Activated naive CD8-positive, alpha-beta T cell (primary cell): ENCODE measurements at regions not wholly inside any gene's neighbourhood (a gene's known extent, or its start where the extent isn't known, plus 50 kb on each side); places are given as distances from the start of the nearest gene placed in this dataset.

Experiments used
- H3K27ac Mint-ChIP-seq: one replicate; pipeline ENCODE4 v1.8.0; 2021; ENCODE audit warnings: mixed read lengths
- H3K27me3 Mint-ChIP-seq: one replicate; pipeline ENCODE4 v1.8.0; 2021; ENCODE audit warnings: mixed read lengths
- H3K36me3 Mint-ChIP-seq: one replicate; pipeline ENCODE4 v1.8.0; 2021; ENCODE audit warnings: mixed read lengths
- H3K4me1 Mint-ChIP-seq: one replicate; pipeline ENCODE4 v1.8.0; 2021; ENCODE audit warnings: low read depth, mixed read lengths
- H3K4me3 Mint-ChIP-seq: one replicate; pipeline ENCODE4 v1.8.0; 2021; ENCODE audit warnings: mild to moderate bottlenecking, mixed read lengths
- H3K9me3 Mint-ChIP-seq: one replicate; pipeline ENCODE4 v1.8.0; 2021; ENCODE audit warnings: low read depth, mixed read lengths

DNA sequence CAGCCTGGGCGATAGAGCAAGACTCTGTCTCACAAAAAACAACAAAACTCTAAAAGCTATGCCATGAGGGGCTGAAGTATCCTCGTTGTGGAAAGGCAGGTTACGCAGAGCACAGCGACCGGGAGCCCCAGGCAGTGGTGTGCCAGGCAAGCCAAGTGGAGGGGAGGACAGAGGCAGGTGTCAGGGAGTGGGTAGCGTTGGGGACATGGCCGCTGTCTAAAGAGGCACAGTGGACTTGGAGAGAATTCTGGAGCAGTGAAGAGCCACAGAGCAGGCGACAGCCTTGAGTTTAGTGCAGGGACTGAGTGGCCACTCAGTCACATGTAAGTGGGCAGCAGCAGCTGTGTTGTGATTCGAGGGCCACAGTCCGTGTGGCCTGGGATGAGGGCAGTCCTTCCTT, 541.7 kb downstream of the FGF9 start:
- Mint-ChIP-seq H3K4me1 (peaks cover 21% of the 10 kb centered on the region), H3K4me3 (no peak overlapping the region), H3K27ac (no peak overlapping the region), H3K9me3 (no peaks in the 10 kb centered on the region), H3K36me3 (no peaks in the 10 kb centered on the region), H3K27me3 (no peaks in the 10 kb centered on the region)

DNA sequence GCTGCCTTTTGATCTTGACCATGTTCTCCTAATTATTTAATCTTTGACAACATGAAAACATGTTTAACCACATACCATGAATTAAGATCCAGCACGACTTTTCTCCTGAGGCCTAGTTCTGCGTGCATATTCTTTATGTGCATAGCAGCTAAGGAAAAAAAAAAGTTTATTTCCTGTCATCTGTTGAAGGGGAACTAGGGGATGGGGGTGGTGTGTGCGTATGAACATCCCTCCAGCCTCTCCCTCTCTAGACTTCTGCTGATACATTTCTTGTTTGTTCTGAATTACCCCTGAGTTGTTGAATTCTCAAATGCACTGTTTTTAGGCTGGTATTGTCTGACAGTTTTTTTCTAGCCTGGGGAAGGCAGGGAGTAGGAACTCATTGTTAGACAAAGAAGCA, 543.3 kb downstream of the FGF9 start:
- peak overlapping the region; percentile 38 for H3K27ac Mint-ChIP-seq
- H3K4me3 Mint-ChIP-seq: no peak overlapping the region
- no peaks in the 10 kb centered on the region for H3K27me3 Mint-ChIP-seq
- peaks cover 31% of the 10 kb centered on the region for H3K4me1 Mint-ChIP-seq
- H3K9me3 Mint-ChIP-seq: no peaks in the 10 kb centered on the region
- no peaks in the 10 kb centered on the region for H3K36me3 Mint-ChIP-seq

DNA sequence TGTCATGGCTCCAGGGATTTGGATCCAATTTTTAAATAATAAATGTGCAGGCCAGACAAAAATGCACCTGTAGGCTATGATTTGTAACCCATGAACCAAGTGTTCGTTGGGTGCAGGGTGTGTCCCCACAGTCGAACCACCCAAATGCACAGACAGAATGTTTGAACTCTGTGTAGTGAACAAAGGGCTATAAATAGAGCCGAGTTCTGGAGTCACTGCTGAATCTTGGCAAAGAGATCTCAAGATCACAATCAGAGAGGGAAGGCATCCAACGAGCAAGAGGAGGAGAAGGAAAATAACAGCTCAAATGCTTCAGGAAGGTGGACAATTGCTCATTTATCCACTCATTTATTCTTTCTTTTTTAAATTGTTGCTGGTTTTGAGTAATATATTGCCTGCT, 547.9 kb downstream of the FGF9 start:
- no peaks in the 10 kb centered on the region for H3K27me3 Mint-ChIP-seq
- no peaks in the 10 kb centered on the region for H3K36me3 Mint-ChIP-seq
- no peak overlapping the region for H3K4me3 Mint-ChIP-seq
- no peak overlapping the region for H3K27ac Mint-ChIP-seq
- no peaks in the 10 kb centered on the region for H3K9me3 Mint-ChIP-seq
- H3K4me1 Mint-ChIP-seq: peaks cover 24% of the 10 kb centered on the region

DNA sequence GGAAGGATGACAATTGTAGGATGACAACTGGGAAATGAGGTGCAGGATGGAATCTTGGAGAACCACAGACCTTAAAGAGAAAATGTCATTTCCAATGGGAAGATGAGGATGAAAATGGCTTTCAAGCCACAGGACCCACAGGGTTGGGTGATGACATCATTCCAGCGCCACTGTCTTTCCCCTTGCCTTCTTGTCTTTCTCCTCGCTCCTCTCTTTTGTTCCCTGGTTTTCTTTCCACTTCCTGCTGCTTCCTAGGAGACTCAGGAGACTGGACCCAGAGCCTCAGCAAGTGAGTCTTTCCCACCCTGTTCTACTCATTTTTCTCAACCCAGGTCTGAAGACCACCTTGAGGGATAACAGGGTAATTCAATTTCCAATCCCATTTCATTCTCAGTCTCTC, 548.8 kb downstream of the FGF9 start:
- no peaks in the 10 kb centered on the region for H3K27me3 Mint-ChIP-seq
- no peak overlapping the region for H3K4me3 Mint-ChIP-seq
- peaks cover 17% of the 10 kb centered on the region for H3K4me1 Mint-ChIP-seq
- H3K36me3 Mint-ChIP-seq: no peaks in the 10 kb centered on the region
- no peak overlapping the region for H3K27ac Mint-ChIP-seq
- H3K9me3 Mint-ChIP-seq: no peaks in the 10 kb centered on the region

DNA sequence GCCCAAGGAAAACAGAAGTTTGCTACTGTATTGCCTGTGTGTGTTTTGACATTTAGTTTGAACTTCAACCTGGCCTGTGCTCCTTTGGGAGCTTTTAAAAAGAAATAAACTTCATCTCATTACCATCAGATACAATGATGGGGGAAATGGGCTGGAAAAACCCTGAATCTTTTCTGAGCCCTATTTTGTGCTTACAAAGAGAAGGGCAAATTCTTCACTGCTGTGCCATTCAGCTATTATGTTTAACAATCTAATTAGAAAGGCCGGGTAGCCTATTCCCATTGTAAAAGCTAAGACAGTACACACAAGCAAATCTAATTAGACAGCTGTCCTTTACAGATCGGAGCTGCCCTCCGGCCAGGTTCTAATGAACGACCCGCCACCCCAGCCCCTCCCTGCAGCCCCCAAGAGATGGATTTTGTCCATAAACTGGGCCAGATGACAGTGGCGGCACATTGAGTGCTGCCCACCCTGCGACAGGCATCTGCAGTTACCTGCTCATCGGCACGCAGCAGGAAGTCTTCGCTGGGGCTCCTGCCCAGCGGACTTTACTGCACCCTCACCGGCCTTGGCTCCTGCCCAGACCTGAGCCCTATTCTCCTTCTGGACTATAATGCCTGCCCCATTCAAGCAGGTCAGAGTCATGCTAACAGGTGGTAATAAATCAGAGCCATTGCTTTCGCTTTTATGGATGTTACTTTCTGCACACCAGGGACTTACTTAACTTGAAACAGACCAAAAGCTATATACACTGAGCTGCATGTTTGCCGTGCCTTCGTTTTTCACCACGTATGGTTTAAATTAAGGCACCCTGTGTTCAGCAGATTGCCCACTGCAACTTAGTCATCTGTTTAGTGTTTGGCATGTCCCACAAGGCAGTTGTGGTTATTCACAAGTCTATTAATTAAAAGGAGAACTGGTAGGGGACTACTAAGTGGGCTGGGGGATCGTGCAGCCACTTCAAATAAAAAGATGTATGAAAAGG, 549.6 kb downstream of the FGF9 start:
- H3K27me3 Mint-ChIP-seq: no peaks in the 10 kb centered on the region
- H3K4me3 Mint-ChIP-seq: no peak overlapping the region
- no peaks in the 10 kb centered on the region for H3K9me3 Mint-ChIP-seq
- no peaks in the 10 kb centered on the region for H3K36me3 Mint-ChIP-seq
- peaks cover 17% of the 10 kb centered on the region for H3K4me1 Mint-ChIP-seq
- H3K27ac Mint-ChIP-seq: no peak overlapping the region

DNA sequence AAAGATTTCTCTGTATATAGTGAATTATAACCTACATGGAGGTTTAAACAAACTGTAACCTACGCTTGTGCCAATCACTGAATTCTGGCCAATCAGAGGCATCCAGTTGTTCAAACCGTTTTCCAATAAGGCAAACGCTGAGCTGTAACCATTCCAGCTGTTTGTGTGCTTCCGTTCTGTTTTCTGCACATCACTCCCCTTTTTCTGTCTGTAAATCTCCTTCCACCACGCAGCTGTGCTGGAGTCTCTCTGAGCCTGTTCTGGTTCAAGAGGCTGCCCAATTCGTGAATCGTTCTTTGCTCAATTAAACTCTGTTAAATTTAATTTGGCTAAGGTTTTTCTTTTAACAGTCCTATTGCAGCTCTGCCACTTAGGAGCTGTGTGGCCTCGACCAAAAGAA, 552.5 kb downstream of the FGF9 start:
- no peaks in the 10 kb centered on the region for H3K27me3 Mint-ChIP-seq
- H3K9me3 Mint-ChIP-seq: no peaks in the 10 kb centered on the region
- no peak overlapping the region for H3K27ac Mint-ChIP-seq
- peaks cover 8% of the 10 kb centered on the region for H3K4me1 Mint-ChIP-seq
- H3K4me3 Mint-ChIP-seq: no peak overlapping the region
- H3K36me3 Mint-ChIP-seq: no peaks in the 10 kb centered on the region

DNA sequence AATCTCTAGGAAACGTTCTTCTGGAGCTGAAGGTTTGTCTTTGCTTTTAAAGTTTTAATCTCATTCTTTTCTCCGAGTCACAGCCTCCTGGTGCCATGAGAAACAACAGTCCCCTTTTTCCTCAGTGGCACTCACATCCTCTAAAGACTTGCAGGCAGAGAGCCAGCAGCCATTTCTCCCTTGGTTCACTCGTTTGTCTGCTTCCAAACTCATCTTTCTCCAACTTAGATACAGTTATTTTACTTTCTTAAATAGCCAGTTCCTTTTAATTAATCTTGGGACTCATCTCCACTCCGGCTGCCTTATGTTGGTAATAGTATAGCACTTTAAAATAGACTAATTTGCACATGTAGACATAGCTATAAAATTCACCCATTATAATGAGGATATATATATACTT, 555.2 kb downstream of the FGF9 start:
- H3K27me3 Mint-ChIP-seq: no peaks in the 10 kb centered on the region
- H3K36me3 Mint-ChIP-seq: no peaks in the 10 kb centered on the region
- H3K27ac Mint-ChIP-seq: no peak overlapping the region
- no peak overlapping the region for H3K4me3 Mint-ChIP-seq
- H3K9me3 Mint-ChIP-seq: no peaks in the 10 kb centered on the region
- H3K4me1 Mint-ChIP-seq: no peaks in the 10 kb centered on the region

DNA sequence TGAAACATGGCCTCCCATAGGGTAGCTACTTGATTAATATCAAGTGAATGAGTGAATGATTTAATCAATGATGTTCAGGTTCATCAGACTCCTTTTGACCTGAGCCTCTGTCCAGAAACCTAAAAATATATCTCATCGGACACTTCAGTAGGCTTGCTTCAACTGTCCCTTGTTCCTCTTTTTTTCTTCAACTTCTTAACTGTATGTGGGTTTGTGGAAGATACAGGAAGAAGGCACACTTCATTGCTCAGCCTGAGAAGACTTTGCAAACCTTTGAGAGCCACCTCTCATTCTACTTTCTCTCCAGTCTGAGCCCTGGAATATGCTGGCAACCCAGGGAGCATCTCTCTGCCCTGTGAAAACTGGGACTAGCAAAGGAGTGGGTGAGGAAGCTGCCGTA, 557.0 kb downstream of the FGF9 start:
- no peaks in the 10 kb centered on the region for H3K36me3 Mint-ChIP-seq
- no peaks in the 10 kb centered on the region for H3K4me1 Mint-ChIP-seq
- H3K4me3 Mint-ChIP-seq: no peak overlapping the region
- H3K27me3 Mint-ChIP-seq: no peaks in the 10 kb centered on the region
- no peaks in the 10 kb centered on the region for H3K9me3 Mint-ChIP-seq
- no peak overlapping the region for H3K27ac Mint-ChIP-seq

DNA sequence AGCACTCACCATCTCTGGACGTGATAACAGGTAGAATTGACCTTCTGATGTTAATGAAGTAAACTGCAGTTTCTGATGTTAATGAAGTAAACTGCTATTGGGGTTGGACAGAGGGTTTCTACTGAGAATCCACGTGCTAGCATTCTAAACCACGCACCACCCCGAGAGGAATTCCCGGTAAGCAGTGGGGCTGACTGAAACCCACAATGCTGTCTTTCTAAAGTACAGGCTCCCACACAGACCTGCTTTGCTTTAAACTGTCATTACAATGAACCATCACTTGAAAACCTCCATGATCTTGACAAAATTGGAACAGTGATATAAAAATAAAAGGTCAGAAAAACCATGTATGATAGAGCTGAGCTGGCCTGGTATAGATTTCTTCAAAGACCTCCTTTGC, 559.0 kb downstream of the FGF9 start:
- Mint-ChIP-seq H3K27me3 (no peaks in the 10 kb centered on the region), H3K27ac (no peak overlapping the region), H3K4me3 (no peak overlapping the region)

DNA sequence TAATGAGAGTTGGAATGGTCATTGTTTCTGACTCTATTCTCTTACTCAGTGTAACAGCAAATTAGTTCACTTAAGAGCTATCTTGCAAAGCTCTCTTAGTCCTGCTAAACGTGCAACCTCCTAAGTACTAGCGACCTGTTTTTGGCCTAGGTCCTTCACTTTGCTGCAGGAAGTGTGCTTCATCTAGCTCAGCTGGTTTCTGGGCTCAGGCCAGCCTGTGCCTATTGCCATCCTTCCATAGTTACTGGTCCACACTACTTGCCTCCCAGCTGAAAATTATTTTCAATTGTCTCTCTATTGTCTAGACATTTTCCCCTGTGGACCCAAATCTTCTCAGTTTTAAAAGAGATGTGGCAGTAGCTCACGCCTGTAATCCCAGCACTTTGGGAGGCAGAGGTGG, 561.3 kb downstream of the FGF9 start:
- Mint-ChIP-seq H3K36me3 (no peaks in the 10 kb centered on the region), H3K27ac (no peak overlapping the region), H3K4me3 (no peak overlapping the region), H3K27me3 (no peaks in the 10 kb centered on the region), H3K4me1 (peaks cover 12% of the 10 kb centered on the region), H3K9me3 (no peaks in the 10 kb centered on the region)

More for the DNA sequence above, 559.0 kb downstream of the FGF9 start:
- Mint-ChIP-seq H3K9me3 (no peaks in the 10 kb centered on the region), H3K36me3 (no peaks in the 10 kb centered on the region), H3K4me1 (peaks cover 3% of the 10 kb centered on the region)

DNA sequence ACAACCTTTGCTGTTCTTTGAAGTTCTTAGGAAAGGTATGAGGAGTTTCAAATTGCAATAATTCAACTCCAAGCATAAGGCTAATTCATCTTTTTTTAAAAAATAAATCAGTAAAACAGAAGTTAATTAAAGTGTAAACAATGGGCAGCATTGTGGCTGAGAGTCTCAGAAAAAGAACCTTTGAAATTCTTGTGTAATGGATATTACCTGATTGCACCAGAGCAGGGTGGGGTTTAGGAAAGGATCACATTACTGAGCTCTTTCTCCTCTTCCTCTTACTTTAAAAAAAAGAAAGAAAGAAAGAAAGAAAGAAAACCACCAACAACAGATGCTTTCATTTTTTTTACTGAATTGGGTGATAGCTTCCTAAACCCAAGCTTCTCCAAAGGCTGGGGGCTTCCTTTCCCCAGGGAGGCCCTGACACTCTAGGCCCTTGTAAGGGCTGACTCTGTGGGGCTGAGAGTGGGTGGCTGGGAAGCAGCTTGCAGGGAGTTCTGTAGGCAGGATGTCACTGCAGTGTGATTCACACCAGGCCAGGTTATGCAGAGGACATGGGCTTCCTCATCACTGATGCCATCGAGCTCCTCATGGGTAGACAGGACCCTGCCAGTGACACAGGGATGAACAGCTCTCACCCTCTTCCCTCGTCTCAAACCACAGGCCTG, 564.5 kb downstream of the FGF9 start:
- H3K36me3 Mint-ChIP-seq: no peaks in the 10 kb centered on the region
- no peaks in the 10 kb centered on the region for H3K9me3 Mint-ChIP-seq
- H3K4me3 Mint-ChIP-seq: no peak overlapping the region
- H3K4me1 Mint-ChIP-seq: peaks cover 12% of the 10 kb centered on the region
- no peaks in the 10 kb centered on the region for H3K27me3 Mint-ChIP-seq
- H3K27ac Mint-ChIP-seq: no peak overlapping the region

DNA sequence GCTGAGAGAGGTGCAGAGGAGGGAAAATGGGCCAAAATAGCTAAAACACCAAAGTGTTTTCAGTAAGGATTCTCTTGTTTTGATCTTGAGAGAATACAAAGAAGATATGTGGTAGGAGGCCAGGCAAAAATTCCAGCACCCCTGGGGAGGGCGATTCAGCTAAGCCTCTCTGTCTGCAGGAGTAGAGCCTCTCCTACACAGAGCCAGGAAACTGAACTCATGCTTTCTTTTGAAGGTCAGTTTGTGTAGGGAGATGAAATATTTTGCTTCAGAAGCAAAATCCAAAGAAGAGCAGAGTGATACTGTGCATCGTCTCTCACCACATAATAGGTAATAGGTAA, 565.0 kb downstream of the FGF9 start:
- no peaks in the 10 kb centered on the region for H3K27me3 Mint-ChIP-seq
- H3K27ac Mint-ChIP-seq: no peak overlapping the region
- H3K4me3 Mint-ChIP-seq: no peak overlapping the region
- H3K9me3 Mint-ChIP-seq: no peaks in the 10 kb centered on the region
- no peaks in the 10 kb centered on the region for H3K36me3 Mint-ChIP-seq
- H3K4me1 Mint-ChIP-seq: peaks cover 12% of the 10 kb centered on the region

DNA sequence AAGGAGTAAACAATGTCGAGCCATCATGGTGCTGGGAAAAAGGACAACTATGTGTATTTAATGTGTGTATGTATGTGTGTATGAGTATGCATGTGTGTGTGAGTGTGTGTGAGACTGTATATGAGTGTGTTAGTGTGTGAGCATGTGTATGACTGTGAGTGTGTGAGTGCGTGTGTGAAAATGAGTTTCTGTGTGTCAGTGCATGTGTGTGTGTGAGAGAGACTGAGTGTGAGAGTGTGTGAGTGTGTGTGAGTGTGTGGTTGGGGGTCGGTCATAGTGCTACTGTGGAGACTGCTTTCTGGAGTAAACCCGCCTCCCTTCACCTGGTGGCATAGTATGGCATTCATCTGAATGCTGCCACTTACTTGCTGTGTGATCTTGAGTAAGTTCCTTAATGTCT, 567.4 kb downstream of the FGF9 start:
- Mint-ChIP-seq H3K4me3 (no peak overlapping the region), H3K9me3 (no peaks in the 10 kb centered on the region), H3K27ac (no peak overlapping the region), H3K36me3 (no peaks in the 10 kb centered on the region), H3K4me1 (peaks cover 12% of the 10 kb centered on the region), H3K27me3 (no peaks in the 10 kb centered on the region)

DNA sequence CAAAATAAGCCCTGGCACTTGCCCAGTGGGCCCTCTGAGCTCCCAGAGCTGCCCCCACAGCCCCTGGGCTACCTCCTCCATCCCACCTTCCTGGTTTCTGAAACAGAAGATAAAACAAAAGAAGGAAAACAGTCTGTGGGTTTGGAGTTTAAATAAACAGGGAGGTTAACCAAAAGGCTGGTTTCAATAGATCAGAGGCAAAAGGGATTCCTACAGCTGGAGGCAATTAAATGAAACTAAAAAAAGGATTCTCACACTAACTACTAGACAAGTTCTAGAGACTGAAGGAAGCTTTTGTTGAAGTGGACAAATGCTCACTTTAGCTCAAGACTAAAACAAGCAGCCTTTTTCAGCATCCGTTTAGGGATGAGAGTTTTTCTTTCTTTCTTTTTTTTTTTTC, 569.8 kb downstream of the FGF9 start:
- H3K4me3 Mint-ChIP-seq: no peak overlapping the region
- H3K4me1 Mint-ChIP-seq: peaks cover 3% of the 10 kb centered on the region
- H3K36me3 Mint-ChIP-seq: no peaks in the 10 kb centered on the region
- H3K27ac Mint-ChIP-seq: no peak overlapping the region
- no peaks in the 10 kb centered on the region for H3K27me3 Mint-ChIP-seq
- no peaks in the 10 kb centered on the region for H3K9me3 Mint-ChIP-seq

DNA sequence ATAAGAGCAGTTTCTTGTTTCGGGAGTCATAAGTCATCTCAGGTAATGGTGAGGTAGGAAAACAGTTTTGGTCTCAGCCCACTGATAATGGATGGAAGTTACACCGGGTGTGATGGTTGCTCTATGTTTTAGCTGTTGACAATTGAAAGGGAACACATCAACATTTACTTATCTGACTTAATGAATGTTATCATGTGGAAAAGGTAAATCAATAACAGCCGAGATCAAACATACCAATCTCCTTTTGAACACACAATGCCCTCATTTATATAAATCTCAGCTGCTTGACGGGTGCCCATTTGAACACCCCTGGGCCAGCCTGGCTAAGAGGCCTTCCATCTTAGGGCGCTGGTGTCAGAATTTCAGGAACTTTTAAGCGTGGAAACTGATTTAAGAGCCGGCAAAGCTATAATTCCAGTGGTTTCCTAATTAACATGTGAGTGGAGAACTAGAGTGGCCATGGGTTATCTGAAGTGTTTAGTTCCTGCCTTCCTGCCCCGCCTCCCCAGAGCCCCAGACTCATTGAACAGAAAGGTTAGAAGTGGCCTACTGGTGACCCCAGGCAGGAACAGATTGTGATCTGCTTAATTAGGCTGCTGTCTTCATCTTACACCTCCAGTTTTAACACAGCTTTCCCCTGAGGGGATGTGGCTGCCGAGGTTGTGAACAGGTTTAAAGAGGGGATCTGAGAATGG, 572.7 kb downstream of the FGF9 start:
- no peak overlapping the region for H3K4me3 Mint-ChIP-seq
- H3K27ac Mint-ChIP-seq: no peak overlapping the region
- no peaks in the 10 kb centered on the region for H3K9me3 Mint-ChIP-seq
- no peaks in the 10 kb centered on the region for H3K27me3 Mint-ChIP-seq
- no peaks in the 10 kb centered on the region for H3K4me1 Mint-ChIP-seq
- H3K36me3 Mint-ChIP-seq: no peaks in the 10 kb centered on the region
